ENCODE measurements at regions not wholly inside any gene's neighbourhood (a gene's known extent, or its start where the extent isn't known, plus 50 kb on each side); places are given as distances from the start of the nearest gene placed in this dataset.

DNA sequence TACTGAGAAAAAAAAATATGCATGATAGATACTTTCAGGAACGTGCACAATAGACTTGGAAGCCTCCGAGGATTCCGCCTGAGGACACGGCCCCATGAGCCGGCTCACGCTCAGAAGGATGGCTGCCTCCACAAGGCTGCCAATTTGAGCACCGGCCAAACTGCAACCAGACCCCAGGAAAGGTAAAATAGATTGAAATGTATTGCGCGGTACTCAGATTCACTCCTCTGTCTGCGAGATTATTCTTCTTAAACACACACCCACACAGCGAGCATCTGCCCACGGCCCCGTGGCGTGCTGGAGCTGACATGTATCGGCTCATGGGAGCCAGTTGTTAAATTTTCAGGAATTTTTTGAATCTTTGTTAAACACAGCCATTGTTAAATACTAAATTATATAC, 653.2 kb upstream of the MKI67 start:
- ChIA-PET CTCF (interaction anchor here (1.0 kb wide), 1 partner anchor 35 kb away, joined by 3 read pairs; no protein-coding TSS in a partner anchor), POLR2A (no interaction called here)
- Histone ChIP-seq H3K36me3 (replicated peaks in 1 of 2; ENCODE audit: control insufficient read depth in 1 of 2, insufficient read depth in 2 of 2, low read length in 1 of 2) (no peaks in the 10 kb centered on the region), H3F3A (replicated peaks; ENCODE audit: insufficient read depth) (no peaks in the 10 kb centered on the region), H2AFZ (ENCODE audit: low read depth) (no peak overlapping the region), H3K27me3 (ENCODE audit: insufficient read depth) (no peaks in the 10 kb centered on the region), H3K9me2 (no peaks in the 10 kb centered on the region), H4K20me1 (ENCODE audit: insufficient read depth) (no peaks in the 10 kb centered on the region), H3K9me3 (no peaks in the 10 kb centered on the region), H3K4me2 (no peak overlapping the region), H3K9ac (no peak overlapping the region), H3K4me3 (ENCODE audit: low read depth in 2 of 2, low read length in 1 of 2) (no peak overlapping the region), H3K4me1 (ENCODE audit: control insufficient read depth in 1 of 2, insufficient read depth in 2 of 2, low read depth in 1 of 2, low read length in 1 of 2) (no peaks in the 10 kb centered on the region), H3K79me2 (ENCODE audit: insufficient read depth) (no peaks in the 10 kb centered on the region), H3K27ac (ENCODE audit: low read depth in 2 of 2, low read length in 1 of 2) (no peak overlapping the region)
- TF ChIP-seq TCF12 (IDR thresholded peaks at IDR 0.05) = no peak
- TF ChIP-seq MEF2A (IDR thresholded peaks at IDR 0.05; ENCODE audit: borderline replicate concordance, low read depth) = no peak
- TF ChIP-seq POLR2AphosphoS5 (IDR thresholded peaks at IDR 0.05; ENCODE audit: low read depth, low read length) = no peak
- DNase-seq = no peak
- WGBS (ENCODE audit: low lambda C conversion rate) = 66% methylated on average over 15 of the region's 15 CpGs

- POLR2A ChIA-PET = no interaction called here
- H3K36me3 ChIP-seq (replicated peaks in 1 of 2; ENCODE audit: control insufficient read depth in 1 of 2, insufficient read depth in 2 of 2, low read length in 1 of 2) = no peaks in the 10 kb centered on the region
- H4K20me1 ChIP-seq (ENCODE audit: insufficient read depth) = no peaks in the 10 kb centered on the region
- no peaks in the 10 kb centered on the region for H3K79me2 ChIP-seq (ENCODE audit: insufficient read depth)
- CTCF ChIA-PET = interaction anchor here (1.0 kb wide), 2 partner anchors 24 to 34 kb away, joined by 3 read pairs; no protein-coding TSS in a partner anchor
- no peak overlapping the region for H2AFZ ChIP-seq (ENCODE audit: low read depth)
- DNase-seq = no peak
- TF ChIP-seq RFX5 (IDR thresholded peaks at IDR 0.05; ENCODE audit: low read length) (no peak), REST (IDR thresholded peaks at IDR 0.05; ENCODE audit: low read depth, low read length) (no peak), MAX (IDR thresholded peaks at IDR 0.05; ENCODE audit: low read depth) (no peak), EP300 (IDR thresholded peaks at IDR 0.05; ENCODE audit: borderline replicate concordance in 1 of 2, low read depth in 1 of 2, low read length in 1 of 2) (no peak), ELF1 (IDR thresholded peaks at IDR 0.05) (no peak), CHD2 (IDR thresholded peaks at IDR 0.05; ENCODE audit: low read length, partially characterized antibody) (no peak), RXRA (IDR thresholded peaks at IDR 0.05; ENCODE audit: borderline replicate concordance, low read depth) (no peak), FOSL2 (IDR thresholded peaks at IDR 0.05; ENCODE audit: borderline replicate concordance, low read depth) (no peak), GABPA (IDR thresholded peaks at IDR 0.05; ENCODE audit: low read depth) (no peak), SMC3 (IDR thresholded peaks at IDR 0.05; ENCODE audit: low read depth, low read length) (no peak), FOXM1 (IDR thresholded peaks at IDR 0.05; ENCODE audit: low read depth) (no peak), NFIC (IDR thresholded peaks at IDR 0.05; ENCODE audit: borderline replicate concordance) (no peak), FOXJ3 (CRISPR knock-in tag; IDR thresholded peaks at IDR 0.05) (no peak), MEF2A (IDR thresholded peaks at IDR 0.05; ENCODE audit: borderline replicate concordance, low read depth) (no peak), EZH2phosphoT487 (IDR thresholded peaks at IDR 0.05; ENCODE audit: borderline replicate concordance, low read depth) (no peak), ZBTB33 (IDR thresholded peaks at IDR 0.05; ENCODE audit: borderline replicate concordance, low read depth) (no peak), POLR2AphosphoS5 (IDR thresholded peaks at IDR 0.05; ENCODE audit: low read depth, low read length) (no peak)
- TF ChIP-seq, protein P1, sequence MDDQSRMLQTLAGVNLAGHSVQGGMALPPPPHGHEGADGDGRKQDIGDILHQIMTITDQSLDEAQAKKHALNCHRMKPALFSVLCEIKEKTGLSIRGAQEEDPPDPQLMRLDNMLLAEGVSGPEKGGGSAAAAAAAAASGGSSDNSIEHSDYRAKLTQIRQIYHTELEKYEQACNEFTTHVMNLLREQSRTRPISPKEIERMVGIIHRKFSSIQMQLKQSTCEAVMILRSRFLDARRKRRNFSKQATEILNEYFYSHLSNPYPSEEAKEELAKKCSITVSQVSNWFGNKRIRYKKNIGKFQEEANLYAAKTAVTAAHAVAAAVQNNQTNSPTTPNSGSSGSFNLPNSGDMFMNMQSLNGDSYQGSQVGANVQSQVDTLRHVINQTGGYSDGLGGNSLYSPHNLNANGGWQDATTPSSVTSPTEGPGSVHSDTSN (IDR thresholded peaks at IDR 0.05) = no peak
- TF ChIP-seq, protein P2, sequence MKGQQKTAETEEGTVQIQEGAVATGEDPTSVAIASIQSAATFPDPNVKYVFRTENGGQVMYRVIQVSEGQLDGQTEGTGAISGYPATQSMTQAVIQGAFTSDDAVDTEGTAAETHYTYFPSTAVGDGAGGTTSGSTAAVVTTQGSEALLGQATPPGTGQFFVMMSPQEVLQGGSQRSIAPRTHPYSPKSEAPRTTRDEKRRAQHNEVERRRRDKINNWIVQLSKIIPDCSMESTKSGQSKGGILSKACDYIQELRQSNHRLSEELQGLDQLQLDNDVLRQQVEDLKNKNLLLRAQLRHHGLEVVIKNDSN (IDR thresholded peaks at IDR 0.05; ENCODE audit: borderline replicate concordance, low read depth) = no peak
- no peak overlapping the region for H3K4me3 ChIP-seq (ENCODE audit: low read depth in 2 of 2, low read length in 1 of 2)
- no peaks in the 10 kb centered on the region for H3K27me3 ChIP-seq (ENCODE audit: insufficient read depth)
- H3K9ac ChIP-seq = no peak overlapping the region
- no peaks in the 10 kb centered on the region for H3K4me1 ChIP-seq (ENCODE audit: control insufficient read depth in 1 of 2, insufficient read depth in 2 of 2, low read depth in 1 of 2, low read length in 1 of 2)
- no peaks in the 10 kb centered on the region for H3F3A ChIP-seq (replicated peaks; ENCODE audit: insufficient read depth)
- H3K4me2 ChIP-seq = no peak overlapping the region
- H3K9me2 ChIP-seq = no peaks in the 10 kb centered on the region
- no peak overlapping the region for H3K27ac ChIP-seq (ENCODE audit: low read depth in 2 of 2, low read length in 1 of 2)
- 0 out of 2 replicates have a peak, but pooled peaks cover 3% of the 10 kb centered on the region for H3K9me3 ChIP-seq
- WGBS (ENCODE audit: low lambda C conversion rate) = 50% methylated on average over 6 of the region's 9 CpGs
These were observed 654.0 kb upstream of the MKI67 start for GRCh38 chr10:128780156-128780761.
